Mammary epithelial cell (primary cell): ENCODE measurements at regions not wholly inside any gene's neighbourhood (a gene's known extent, or its start where the extent isn't known, plus 50 kb on each side); places are given as distances from the start of the nearest gene placed in this dataset.

Experiments
- EZH2 ChIP-seq: IDR thresholded peaks from 2 replicates; pipeline ENCODE4 v1.6.1; 2012; ENCODE audit warnings: low read length, inconsistent platforms, borderline replicate concordance
- TF ChIP-seq, protein P1 (sequence below), 2 donors: IDR thresholded peaks in 1 of 2; conservative IDR thresholded peaks in 1 of 2; 2 replicates each; pipeline ENCODE4 v1.5.1; 2011 to 2012; ENCODE audit warnings: inconsistent platforms in 2 of 2, low read length in 2 of 2, mild to moderate bottlenecking in 2 of 2, control low read depth in 1 of 2, low read depth in 1 of 2; ENCODE audit not compliant: insufficient read depth in 1 of 2; ENCODE audit errors: extremely low read depth in 1 of 2

DNA sequence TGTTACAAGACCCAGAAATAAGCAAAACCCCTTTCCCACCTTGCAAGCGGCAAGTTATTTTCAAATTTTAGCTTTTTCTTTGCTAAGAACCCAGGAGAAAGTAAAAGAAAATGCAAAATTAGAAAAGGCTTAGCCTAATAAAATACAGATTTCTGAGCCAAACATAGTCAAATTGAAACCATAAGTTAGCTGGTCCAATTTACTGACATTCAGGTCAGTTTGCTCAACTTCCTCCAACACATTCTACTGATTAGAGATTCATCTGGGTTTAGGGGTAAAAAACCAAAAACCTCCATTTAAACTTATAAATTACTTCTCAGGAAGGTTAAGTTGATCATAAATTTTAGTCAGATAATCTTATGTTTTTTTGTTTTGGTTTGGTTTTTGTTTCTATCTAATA, 701.8 kb upstream of the CXADR start:
- TF ChIP-seq, protein P1, sequence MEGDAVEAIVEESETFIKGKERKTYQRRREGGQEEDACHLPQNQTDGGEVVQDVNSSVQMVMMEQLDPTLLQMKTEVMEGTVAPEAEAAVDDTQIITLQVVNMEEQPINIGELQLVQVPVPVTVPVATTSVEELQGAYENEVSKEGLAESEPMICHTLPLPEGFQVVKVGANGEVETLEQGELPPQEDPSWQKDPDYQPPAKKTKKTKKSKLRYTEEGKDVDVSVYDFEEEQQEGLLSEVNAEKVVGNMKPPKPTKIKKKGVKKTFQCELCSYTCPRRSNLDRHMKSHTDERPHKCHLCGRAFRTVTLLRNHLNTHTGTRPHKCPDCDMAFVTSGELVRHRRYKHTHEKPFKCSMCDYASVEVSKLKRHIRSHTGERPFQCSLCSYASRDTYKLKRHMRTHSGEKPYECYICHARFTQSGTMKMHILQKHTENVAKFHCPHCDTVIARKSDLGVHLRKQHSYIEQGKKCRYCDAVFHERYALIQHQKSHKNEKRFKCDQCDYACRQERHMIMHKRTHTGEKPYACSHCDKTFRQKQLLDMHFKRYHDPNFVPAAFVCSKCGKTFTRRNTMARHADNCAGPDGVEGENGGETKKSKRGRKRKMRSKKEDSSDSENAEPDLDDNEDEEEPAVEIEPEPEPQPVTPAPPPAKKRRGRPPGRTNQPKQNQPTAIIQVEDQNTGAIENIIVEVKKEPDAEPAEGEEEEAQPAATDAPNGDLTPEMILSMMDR (conservative IDR thresholded peaks at IDR 0.05 in 1 of 2, IDR thresholded peaks at IDR 0.05 in 1 of 2; ENCODE audit: extremely low read depth in 1 of 2, insufficient read depth in 1 of 2, low read depth in 1 of 2, low read length in 2 of 2) = no peak
- no peak for TF ChIP-seq EZH2
